Hippocampal formation (tissue), 2 donors: ENCODE measurements at regions not wholly inside any gene's neighbourhood (a gene's known extent, or its start where the extent isn't known, plus 50 kb on each side); places are given as distances from the start of the nearest gene placed in this dataset.
"Not testable (repeated sequence)": the region's sequence is repeated elsewhere in the genome, so short reads cannot be mapped to it uniquely, and the experiment has no call there.

Source experiments
- DNase-seq, 2 donors: peaks; one replicate each; lab custom pipeline; 2025; lab: John Stamatoyannopoulos, UW

DNA sequence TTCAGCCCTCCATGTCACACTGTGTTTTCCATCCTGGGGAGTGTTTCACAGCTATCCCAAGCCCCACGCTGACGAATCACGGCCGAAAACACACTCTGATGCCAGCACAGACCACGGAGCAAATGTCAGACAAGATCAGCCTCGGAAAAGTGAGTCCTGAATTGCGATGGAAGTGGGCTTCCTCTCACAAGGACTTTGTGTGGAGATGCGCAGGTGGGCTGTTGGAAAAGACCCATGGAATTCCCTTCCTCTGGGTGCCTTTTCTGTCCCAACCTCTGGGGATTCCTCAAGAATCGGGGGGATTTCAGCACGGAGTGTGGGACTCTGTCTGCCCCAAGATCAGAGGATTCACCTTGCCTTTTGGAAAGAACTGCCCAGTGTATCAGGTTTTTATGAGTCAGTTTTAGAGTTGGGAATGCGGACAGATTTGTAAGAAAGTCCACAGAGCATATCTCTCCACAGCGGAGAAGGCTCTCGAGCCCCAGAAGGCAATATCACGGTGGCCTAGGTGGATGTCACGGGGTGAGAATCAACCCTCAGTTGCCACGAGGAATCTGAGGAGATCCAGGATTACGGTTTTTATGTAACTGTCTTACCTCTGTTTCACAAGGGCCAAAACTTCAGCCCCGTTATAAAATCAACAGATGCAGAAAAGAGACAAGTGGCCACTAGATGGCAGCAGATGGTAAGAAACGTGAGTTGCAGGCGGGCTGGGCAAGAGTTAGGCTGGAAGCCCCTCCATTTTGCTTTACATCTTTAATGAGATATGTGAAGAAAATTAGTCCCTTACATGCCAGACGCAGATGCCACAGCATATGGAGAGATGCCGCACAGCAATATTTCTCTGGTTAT is 201.9 kb downstream of the DAD1 start:
- DNase-seq = peak; percentile 61 to 77

- DNase-seq = no peak
Observed at GRCh38 chr14:22384974-22385526, 204.0 kb downstream of the DAD1 start.

DNA sequence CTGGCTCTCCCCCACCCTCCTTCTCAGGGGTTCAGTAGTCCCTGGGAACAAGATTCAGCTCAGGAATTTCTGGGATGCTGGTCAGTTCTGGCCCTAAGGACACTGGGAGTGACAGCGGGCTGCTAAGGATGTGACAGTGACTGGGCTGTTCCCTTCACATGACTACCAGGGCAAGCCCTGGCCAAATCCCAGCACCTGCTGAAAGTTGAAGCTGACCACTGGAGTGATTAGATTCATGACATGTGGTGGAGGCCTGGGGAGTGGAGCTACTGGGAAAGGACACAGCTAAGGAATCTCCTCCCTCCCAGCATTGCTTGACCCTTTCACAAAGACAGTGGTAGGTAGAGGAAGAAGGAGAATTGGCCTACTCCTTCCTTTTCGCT is 204.9 kb downstream of the DAD1 start:
- DNase-seq = no peak

- no peak for DNase-seq
Observed at GRCh38 chr14:22383515-22384166, 205.4 kb downstream of the DAD1 start.

GRCh38 chr14:22382955-22383354 is 206.1 kb downstream of the DAD1 start:
- no peak for DNase-seq

DNA sequence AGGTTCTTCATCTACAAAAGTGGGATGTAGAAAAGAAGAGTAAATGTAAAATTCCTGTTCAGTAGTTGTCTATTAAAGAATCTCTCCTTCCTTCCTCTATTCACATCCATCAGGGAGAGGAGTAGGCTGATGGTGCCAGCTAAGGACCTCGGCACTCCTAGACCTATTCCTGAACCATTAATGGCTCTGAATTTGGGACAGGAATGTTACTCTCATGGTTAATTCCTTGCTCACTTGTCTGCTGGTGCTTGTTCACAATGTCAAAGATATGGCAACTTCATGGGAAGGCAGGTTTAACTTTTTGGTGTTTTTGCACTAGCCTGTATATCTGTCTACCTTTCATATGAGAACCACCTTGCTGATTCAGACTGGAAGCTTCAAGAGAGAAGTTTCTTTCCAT is 206.6 kb downstream of the DAD1 start:
- DNase-seq = no peak

- DNase-seq = no peak
Observed at GRCh38 chr14:22381766-22382165, 207.3 kb downstream of the DAD1 start.

GRCh38 chr14:22381408-22381760 is 207.6 kb downstream of the DAD1 start:
- no peak for DNase-seq

DNA sequence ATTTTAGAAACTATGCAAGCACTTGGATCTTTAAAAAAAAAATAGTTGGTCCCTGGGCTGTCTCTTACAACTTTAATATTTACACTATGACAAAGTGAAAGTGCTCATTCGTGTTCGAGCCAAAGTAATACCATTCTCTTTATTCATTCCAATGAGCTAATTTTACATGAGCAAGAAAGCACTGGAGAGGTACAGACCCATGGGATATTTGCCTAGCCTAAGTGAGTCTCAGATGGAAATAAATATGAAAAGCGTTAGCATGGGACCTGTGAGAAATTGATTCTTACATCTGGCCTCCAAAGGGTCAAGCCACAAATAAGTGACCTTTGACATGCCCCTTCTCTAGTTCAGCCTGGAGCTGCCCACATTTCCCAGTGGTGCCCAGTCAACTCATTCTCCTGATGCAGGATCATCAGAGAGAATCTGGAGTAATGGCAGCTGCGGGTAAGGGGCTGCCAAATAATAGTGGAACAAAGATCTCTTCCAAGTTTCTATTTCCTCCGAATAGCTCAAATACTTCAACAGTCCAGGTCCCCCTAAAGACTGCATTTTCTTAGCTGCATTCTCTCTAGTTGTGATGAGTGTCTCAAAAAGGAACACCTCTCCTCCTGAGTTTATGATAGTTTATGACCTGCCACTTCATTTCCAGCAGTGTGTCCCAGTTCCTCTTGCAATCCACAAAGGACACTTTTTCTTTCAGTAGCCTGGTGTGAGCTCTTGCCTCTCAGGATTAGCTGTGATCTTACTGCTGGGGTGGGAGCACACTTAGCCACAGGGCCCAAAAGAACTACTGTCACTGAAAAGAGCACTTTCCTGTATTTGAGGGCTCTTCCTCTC is 208.2 kb downstream of the DAD1 start:
- no peak for DNase-seq

GRCh38 chr14:22379727-22380126 is 209.3 kb downstream of the DAD1 start:
- DNase-seq = no peak

- DNase-seq = no peak
Observed at GRCh38 chr14:22378181-22378580, 210.8 kb downstream of the DAD1 start.

GRCh38 chr14:22375321-22375930 is 213.6 kb downstream of the DAD1 start:
- peak in 1 of 2 donors; percentile 67 for DNase-seq

GRCh38 chr14:22370084-22370847 is 218.8 kb downstream of the DAD1 start:
- DNase-seq = peak in 1 of 2 donors; percentile 18

- no peak for DNase-seq
Observed at GRCh38 chr14:22358726-22359125, 230.3 kb downstream of the DAD1 start.

DNA sequence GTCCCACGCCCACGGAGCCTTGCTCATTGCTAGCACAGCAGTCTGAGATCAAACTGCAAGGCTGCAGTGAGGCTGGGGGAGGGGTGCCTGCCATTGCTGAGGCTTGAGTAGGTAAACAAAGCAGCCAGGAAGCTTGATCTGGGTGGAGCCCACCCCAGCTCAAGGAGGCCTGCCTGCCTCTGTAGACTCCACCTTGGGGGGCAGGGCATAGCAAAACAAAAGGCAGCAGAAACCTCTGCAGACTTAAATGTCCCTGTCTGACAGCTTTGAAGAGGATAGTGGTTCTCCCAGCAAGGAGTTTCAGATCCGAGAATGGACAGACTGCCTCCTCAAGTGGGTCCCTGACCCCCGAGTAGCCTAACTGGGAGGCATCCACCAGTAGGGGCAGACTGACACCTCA is 239.7 kb downstream of the DAD1 start:
- not testable (repeated sequence) for DNase-seq

DNA sequence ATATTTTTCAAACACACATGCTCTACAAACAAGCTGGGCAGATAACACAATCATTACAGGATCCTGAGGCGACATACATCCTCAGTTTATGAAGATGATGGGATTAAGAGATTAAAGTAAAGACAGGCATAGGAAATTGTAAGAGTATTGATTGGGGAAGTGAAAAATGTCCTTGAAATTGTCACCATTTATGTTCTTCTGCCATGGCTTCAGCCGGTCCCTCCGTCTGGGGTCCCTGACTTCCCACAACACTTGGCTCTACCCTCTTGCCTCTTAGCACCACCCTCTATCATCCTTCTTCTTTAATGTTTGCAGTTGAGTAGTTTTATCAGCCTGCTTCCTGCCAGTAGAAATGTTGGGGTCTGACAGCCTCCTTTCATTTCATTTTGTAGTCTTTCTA is 244.4 kb downstream of the DAD1 start:
- no peak for DNase-seq

DNA sequence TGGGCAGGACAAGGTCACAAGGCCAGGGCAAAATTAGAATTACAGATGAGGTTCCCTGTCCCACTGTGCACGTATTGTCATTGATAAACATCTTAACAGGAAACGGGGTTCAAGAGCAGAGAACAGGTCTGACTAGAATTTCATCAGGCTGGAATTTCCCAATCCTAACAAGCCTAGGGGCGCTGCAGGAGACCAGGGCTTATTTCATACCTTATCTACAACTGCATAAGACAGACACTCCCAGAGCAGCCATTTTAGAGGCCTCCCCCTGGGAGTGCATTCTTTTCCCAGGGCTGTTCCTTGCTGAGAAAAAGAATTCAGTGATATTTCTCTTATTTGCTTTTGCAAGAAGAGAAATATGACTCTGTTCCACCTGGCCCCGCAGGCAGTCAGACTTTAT is 244.8 kb downstream of the DAD1 start:
- DNase-seq = not testable (repeated sequence)

DNA sequence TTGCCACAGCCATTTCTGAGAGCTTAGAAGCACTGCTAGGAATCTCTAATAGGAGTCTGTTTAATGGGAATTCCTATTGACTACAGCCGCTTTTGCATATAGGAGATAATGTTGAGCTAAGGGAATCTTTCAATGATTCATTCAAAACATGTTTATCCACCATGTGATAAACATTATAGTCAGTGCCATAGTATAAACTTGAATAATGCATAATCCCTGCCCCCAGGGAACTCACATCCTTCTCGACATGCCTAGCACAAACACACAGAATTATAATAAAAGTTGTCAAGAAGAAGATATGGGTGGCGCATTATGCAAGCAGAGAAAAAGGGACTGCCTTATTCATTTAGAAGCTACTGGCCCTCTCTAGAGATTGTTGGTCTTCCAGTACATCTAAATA is 248.0 kb downstream of the DAD1 start:
- no peak for DNase-seq

GRCh38 chr14:22338917-22339715 is 249.9 kb downstream of the DAD1 start:
- peak in 1 of 2 donors; percentile 18 for DNase-seq

DNA sequence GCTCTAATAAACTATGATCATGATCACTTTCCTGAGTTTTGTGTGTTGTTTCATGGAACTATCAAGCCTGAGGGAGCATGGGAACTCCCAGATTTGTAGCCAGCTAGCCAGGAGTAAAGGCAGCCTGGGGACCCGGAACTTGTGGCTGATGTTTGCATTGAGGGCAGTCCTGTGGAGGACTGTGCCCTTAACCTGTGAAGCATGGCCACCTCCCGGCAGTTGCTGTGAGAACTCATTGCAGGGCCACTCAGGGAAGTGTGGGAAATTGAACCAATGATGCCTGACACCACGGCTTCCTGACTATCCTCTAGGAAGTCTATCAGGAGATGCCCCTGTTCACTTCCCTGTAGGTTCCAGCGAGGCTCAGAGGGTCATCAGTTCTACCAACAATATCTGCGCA is 250.6 kb downstream of the DAD1 start:
- no peak for DNase-seq
